AG04449 (cell line): ENCODE measurements at regions not wholly inside any gene's neighbourhood (a gene's known extent, or its start where the extent isn't known, plus 50 kb on each side); places are given as distances from the start of the nearest gene placed in this dataset.

Experiments used
- CTCF ChIA-PET: fragments of 350-600 bp; formaldehyde crosslinking; extraction: SDS; loops from one replicate; lab custom pipeline; 2021; ENCODE audit warnings: antibody characterized with exemption; lab: Yijun Ruan, JAX
- POLR2A ChIA-PET: fragments of 400-600, 350-600 bp; formaldehyde crosslinking; extraction: SDS; loops from one replicate; lab custom pipeline; 2020; ENCODE audit warnings: antibody characterized with exemption, inconsistent platforms; lab: Yijun Ruan, JAX
- DNase-seq: peaks from one replicate; pipeline ENCODE4 v3.0.0-alpha.2; 2010; ENCODE audit warnings: low read depth, low spot score
- H3K4me3 ChIP-seq: 2 replicates; pipeline ENCODE4 v1.5.1; 2011; ENCODE audit warnings: low read depth, mild to moderate bottlenecking, control low read depth, low read length
- TF ChIP-seq, protein P1 (sequence below): IDR thresholded peaks from one replicate; pipeline ENCODE4 v1.5.1; 2011; ENCODE audit warnings: mild to moderate bottlenecking, moderate library complexity, low read length, control low read depth, inconsistent platforms; ENCODE audit not compliant: insufficient read depth; ENCODE audit errors: missing control alignments

DNA sequence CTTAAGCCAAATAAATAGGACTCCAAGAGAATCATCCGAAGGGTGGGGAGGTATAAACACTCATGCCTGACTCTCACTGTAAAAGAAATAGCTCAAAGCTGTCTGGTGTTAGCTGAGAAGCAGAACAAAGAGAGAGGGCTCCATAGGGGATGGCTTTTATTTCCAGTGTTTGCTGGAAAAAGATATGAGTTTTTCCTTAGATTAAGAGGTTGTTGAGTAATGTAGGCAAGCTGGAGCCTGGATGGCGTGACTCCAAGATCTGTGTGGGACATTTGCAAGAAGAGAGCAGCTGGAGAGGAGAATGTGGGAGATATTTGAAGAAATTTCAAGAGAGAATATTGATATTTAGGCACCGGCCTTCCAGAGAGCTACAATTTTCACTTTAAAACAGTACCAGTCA lies 793.7 kb upstream of the RGMB start:
- DNase-seq = no peak
- ChIA-PET CTCF (no interaction called here), POLR2A (no interaction called here)
- TF ChIP-seq, protein P1, sequence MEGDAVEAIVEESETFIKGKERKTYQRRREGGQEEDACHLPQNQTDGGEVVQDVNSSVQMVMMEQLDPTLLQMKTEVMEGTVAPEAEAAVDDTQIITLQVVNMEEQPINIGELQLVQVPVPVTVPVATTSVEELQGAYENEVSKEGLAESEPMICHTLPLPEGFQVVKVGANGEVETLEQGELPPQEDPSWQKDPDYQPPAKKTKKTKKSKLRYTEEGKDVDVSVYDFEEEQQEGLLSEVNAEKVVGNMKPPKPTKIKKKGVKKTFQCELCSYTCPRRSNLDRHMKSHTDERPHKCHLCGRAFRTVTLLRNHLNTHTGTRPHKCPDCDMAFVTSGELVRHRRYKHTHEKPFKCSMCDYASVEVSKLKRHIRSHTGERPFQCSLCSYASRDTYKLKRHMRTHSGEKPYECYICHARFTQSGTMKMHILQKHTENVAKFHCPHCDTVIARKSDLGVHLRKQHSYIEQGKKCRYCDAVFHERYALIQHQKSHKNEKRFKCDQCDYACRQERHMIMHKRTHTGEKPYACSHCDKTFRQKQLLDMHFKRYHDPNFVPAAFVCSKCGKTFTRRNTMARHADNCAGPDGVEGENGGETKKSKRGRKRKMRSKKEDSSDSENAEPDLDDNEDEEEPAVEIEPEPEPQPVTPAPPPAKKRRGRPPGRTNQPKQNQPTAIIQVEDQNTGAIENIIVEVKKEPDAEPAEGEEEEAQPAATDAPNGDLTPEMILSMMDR = no peak
- no peak overlapping the region for H3K4me3 ChIP-seq

DNA sequence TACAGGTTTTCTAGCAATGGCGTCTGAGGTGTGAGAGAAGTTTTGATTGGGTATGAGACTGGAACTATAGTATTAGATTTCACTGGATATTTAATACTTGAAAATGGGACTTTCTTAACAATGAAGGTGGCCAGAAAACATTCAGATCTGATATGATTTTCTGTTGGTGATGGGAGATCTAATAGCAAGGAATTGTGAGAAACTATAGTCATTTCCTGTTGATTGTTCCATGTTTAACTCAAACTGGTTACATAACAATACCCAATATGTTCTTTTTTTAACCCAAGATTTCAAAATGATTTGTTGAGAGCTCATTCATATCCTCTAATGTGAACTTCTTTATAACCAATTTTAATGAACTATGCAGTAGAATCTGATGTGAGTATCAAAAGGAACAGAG lies 793.2 kb upstream of the RGMB start:
- ChIA-PET CTCF (no interaction called here), POLR2A (no interaction called here)
- no peak for DNase-seq
- TF ChIP-seq, protein P1 = no peak
- no peak overlapping the region for H3K4me3 ChIP-seq

DNA sequence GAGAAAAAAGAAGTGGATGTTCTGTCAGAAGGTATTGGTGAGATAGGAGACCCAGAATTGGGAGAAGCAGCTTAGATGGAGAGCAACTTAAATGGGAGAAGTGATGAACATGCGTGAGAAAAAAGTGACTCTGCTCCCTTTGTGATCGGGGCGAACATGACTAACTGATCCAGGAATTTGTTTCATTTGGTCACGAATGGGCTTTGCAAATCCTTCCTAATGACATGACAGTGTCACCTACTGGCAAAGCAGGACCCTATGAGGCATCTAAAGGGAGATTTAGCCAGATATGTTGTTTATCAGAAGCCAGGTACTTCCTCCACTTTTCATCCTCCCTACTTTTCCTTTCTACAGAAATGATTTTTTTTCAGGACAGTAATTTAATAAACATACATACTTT lies 787.4 kb upstream of the RGMB start:
- DNase-seq = no peak
- POLR2A ChIA-PET = interaction anchor here (0.6 kb wide), 1 partner anchor 122 kb away, joined by 3 read pairs; no protein-coding TSS in a partner anchor

DNA sequence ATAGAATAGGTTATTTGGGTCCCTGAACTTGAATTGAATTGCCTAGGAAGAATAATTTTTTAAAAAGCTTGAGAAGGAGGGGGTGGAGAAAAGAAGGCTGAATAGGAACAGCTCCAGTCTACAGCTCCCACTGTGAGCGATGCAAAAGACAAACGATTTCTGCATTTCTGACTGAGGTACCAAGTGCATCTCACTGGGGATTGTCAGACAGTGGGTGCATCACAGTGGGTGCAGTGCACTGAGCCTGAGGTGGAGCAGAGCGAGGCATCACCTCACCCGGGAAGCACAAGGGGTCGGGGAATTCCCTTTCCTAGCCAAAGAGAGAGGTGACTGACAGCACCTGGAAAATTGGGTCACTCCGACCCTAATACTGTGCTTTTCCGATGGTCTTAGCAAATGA lies 782.2 kb upstream of the RGMB start:
- POLR2A ChIA-PET = no interaction called here
- H3K4me3 ChIP-seq = no peak overlapping the region
- no peak for DNase-seq
- TF ChIP-seq, protein P1 = no peak
- CTCF ChIA-PET = no interaction called here

More for the DNA sequence above, 787.4 kb upstream of the RGMB start:
- TF ChIP-seq, protein P1 = no peak
- CTCF ChIA-PET = interaction anchor here (0.8 to 1.2 kb wide), 2 partner anchors 11 to 782 kb away, joined by 3 read pairs; no protein-coding TSS in a partner anchor
- H3K4me3 ChIP-seq = no peak overlapping the region

DNA sequence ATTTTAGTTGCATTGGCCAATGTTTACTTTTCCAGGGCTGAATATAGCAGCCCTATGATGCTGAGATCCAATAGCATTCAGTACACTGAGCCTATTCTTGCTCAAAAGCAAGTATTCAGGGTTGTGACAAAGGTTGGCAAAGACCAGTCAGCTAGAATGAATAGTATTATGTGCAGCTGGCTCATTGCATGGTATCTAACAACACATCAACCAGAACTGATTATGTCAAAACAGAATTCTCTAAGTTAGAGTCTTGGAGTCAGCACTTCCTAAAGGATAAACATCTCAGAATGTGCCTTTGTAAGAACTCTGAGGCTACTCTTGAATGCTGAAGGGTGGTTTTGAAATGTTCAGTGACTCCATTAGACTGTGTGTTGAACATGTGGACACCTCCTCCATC lies 774.5 kb upstream of the RGMB start:
- no peak overlapping the region for H3K4me3 ChIP-seq
- POLR2A ChIA-PET = no interaction called here
- CTCF ChIA-PET = no interaction called here
- TF ChIP-seq, protein P1 = no peak
- DNase-seq = no peak

DNA sequence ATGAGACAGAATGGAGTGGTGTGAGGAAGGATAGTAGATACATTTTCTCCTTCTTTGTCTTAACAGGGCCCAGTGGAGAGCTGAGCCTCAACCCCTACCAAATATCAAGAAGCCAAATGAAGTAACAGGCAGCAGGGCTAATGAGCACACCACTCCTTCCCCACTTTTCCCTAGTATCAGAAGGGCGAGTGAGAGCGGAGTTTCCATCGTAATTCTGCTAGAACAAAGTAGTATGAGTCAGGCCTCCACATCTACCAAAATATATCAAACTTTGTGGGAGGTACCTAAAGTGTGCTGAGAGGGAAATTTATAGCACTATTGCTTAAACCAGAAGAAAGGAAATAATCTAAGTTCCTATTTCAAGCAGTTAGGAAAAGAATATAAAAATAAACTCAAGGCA lies 769.0 kb upstream of the RGMB start:
- DNase-seq = no peak
- ChIA-PET CTCF (no interaction called here), POLR2A (no interaction called here)
- TF ChIP-seq, protein P1 = no peak
- no peak overlapping the region for H3K4me3 ChIP-seq
